ENCODE measurements at regions not wholly inside any gene's neighbourhood (a gene's known extent, or its start where the extent isn't known, plus 50 kb on each side); places are given as distances from the start of the nearest gene placed in this dataset.

DNA sequence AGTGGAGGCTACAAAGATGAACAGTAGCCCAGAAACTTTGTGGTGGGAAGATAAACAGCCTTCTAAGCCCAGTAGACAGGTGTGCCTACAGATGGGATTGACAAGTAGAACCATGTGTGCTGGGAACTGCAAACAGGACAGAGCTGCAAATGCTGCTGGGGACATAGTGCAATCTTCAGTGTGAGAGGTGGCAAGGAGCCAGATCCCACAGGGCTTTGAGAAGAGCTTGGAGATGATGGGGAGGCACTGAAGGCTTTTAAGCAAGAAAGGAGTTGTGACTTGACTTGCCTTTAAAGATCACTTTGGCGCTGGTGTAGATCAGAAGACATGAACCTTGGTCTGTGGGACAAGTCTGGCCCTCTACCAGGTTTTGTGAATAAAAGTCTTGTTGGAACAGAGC is 675.2 kb downstream of the ACTL7B start:
- DNase-seq: no peak
- no peaks in the 10 kb centered on the region for H3K9me3 ChIP-seq
- no peak overlapping the region for H3K27ac ChIP-seq
- intact Hi-C loops (cut with DNase I): no loop called here
- 84 to 95% (median 91%) methylated on average over 1 of the region's 1 CpG for WGBS, 3 donors
- no peaks in the 10 kb centered on the region for H3K4me1 ChIP-seq (ENCODE audit: insufficient read depth)
- TF ChIP-seq, protein P1, sequence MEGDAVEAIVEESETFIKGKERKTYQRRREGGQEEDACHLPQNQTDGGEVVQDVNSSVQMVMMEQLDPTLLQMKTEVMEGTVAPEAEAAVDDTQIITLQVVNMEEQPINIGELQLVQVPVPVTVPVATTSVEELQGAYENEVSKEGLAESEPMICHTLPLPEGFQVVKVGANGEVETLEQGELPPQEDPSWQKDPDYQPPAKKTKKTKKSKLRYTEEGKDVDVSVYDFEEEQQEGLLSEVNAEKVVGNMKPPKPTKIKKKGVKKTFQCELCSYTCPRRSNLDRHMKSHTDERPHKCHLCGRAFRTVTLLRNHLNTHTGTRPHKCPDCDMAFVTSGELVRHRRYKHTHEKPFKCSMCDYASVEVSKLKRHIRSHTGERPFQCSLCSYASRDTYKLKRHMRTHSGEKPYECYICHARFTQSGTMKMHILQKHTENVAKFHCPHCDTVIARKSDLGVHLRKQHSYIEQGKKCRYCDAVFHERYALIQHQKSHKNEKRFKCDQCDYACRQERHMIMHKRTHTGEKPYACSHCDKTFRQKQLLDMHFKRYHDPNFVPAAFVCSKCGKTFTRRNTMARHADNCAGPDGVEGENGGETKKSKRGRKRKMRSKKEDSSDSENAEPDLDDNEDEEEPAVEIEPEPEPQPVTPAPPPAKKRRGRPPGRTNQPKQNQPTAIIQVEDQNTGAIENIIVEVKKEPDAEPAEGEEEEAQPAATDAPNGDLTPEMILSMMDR (IDR thresholded peaks at IDR 0.05): no peak
- TF ChIP-seq POLR2A (IDR thresholded peaks at IDR 0.05): no peak
- TF ChIP-seq EP300 (IDR thresholded peaks at IDR 0.05): no peak
- H3K36me3 ChIP-seq: no peaks in the 10 kb centered on the region
- no peak overlapping the region for H3K4me3 ChIP-seq
- no peaks in the 10 kb centered on the region for H3K27me3 ChIP-seq

DNA sequence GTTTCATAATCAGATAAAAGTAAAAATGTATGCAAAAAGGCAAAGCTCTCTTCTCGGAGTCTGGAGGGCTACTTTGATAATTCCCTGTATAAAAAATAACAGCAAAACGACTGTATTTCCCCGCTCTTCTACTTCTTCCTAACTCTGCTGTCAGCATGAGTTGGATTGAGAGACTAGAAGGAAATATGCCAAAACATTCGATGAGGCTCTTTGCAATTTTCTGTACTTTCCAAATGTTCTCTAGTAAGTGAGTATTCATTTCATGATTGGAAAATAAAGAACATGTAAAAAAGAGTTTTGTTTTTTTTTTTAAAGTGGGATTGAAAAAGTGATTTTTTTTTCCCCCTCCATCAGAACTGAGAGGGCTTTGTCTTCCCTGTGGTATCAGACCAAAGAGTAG is 677.5 kb downstream of the ACTL7B start:
- intact Hi-C loops (cut with DNase I): no loop called here
- Histone ChIP-seq H3K4me3 (no peak overlapping the region), H3K4me1 (ENCODE audit: insufficient read depth) (no peaks in the 10 kb centered on the region), H3K9me3 (no peaks in the 10 kb centered on the region), H3K27ac (no peak overlapping the region), H3K36me3 (no peaks in the 10 kb centered on the region), H3K27me3 (no peaks in the 10 kb centered on the region)
- 60 to 73% (median 68%) methylated on average over 4 of the region's 4 CpGs for WGBS, 3 donors
- DNase-seq: no peak
- no peak for TF ChIP-seq EP300 (IDR thresholded peaks at IDR 0.05)
- TF ChIP-seq, protein P1 (IDR thresholded peaks at IDR 0.05): no peak
- no peak for TF ChIP-seq POLR2A (IDR thresholded peaks at IDR 0.05)

DNA sequence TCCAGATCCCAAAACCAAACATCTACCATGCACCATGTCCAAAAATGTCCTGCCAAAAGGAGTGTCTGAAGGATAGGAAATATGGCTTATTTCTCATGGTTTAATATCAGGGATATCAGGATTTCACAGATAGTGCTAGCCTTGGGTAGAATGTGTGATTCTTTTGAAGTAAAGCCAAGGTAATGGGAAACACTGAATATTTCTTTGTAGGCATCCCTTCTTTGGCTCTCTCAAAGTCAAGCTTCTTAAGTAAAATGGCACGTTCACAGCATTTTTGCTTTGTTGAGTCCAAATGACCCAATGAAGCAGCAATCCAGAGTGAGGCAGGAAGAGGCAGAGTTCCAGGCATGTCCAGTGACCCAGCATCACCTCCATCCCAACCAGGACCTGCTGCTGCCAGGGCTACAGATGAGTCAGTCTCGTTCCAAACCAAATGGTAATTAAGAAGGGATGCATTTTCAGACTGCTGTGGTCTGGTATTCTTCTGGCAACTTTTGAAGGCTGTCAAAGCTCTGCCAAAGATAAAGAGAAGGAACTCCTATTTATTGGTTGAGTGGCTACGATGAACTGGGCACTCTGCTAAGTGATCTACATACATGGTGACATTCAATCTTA is 678.8 kb upstream of the KLF4 start:
- Histone ChIP-seq H3K9me3 (no peaks in the 10 kb centered on the region), H3K4me3 (no peak overlapping the region), H3K27me3 (no peaks in the 10 kb centered on the region), H3K4me1 (ENCODE audit: insufficient read depth) (peaks cover 10% of the 10 kb centered on the region), H3K27ac (no peak overlapping the region), H3K36me3 (no peaks in the 10 kb centered on the region)
- TF ChIP-seq EP300 (IDR thresholded peaks at IDR 0.05) (no peak), POLR2A (IDR thresholded peaks at IDR 0.05) (no peak)
- TF ChIP-seq, protein P1 (IDR thresholded peaks at IDR 0.05): no peak
- DNase-seq: peak in 1 of 5 donors; percentile 16
- intact Hi-C loops (cut with DNase I): no loop called here
- 42 to 46% (median 46%) methylated on average over 3 of the region's 3 CpGs for WGBS, 3 donors

DNA sequence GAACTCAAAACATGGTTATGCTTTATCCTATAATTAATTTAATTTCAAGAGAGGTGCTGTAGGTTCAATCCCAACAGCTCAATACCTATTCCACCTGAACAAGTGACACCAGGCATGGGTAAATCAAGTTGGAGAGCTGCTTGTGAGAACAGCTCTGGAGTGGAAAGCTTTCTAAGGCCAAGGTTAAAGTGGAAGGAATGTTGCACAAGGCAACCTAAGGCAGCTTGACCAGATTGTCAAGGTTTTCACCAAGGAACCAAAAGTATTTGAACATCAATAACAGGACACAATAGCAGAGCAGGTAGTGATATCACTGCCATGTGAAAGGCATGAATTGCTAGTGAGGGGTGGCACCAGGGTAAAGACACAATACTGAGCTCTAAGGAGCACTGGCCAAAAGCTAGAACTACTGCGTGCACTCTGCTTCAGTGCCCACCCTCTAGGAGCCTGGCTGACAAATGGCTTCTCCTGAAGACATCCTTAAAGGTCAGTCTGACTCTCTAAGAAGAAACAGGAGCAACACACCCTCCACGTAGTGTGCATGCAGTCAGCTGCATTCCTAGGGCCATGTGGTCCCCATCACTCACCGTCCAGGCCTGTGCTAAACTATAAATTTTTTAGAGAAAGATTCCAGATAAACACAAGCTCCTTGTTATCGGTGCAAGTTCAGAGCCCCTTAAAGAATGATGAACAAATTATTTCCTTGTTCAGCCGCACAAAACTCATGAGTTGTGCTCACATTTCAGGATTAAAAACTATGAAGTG is 677.7 kb upstream of the KLF4 start:
- Histone ChIP-seq H3K27ac (no peak overlapping the region), H3K4me3 (no peak overlapping the region), H3K4me1 (ENCODE audit: insufficient read depth) (peaks cover 11% of the 10 kb centered on the region), H3K36me3 (no peaks in the 10 kb centered on the region), H3K27me3 (no peaks in the 10 kb centered on the region), H3K9me3 (no peaks in the 10 kb centered on the region)
- intact Hi-C loops (cut with DNase I): no loop called here
- 19 to 24% (median 22%) methylated on average over 5 of the region's 5 CpGs for WGBS, 3 donors
- TF ChIP-seq, protein P1 (IDR thresholded peaks at IDR 0.05): no peak
- TF ChIP-seq EP300 (IDR thresholded peaks at IDR 0.05): no peak
- no peak for TF ChIP-seq POLR2A (IDR thresholded peaks at IDR 0.05)
- no peak for DNase-seq
